GM21447 (cell line): ENCODE measurements at regions not wholly inside any gene's neighbourhood (a gene's known extent, or its start where the extent isn't known, plus 50 kb on each side); places are given as distances from the start of the nearest gene placed in this dataset.
A peak's percentile ranks its signal among the peaks of the same experiment; 100 is the strongest.

Source experiments
- ATAC-seq: cut with Tn5 transposase; IDR thresholded peaks from one replicate; pipeline ENCODE4 v1.9.1; 2021; ENCODE audit not compliant: unreplicated experiment

- no peak for ATAC-seq
Observed at GRCh38 chr9:88077071-88077617, 61.1 kb downstream of the SPATA31C2 start.

- ATAC-seq, result peak; percentile 69
Observed at GRCh38 chr9:88076286-88077070, 61.8 kb downstream of the SPATA31C2 start.

- ATAC-seq, result no peak
Observed at GRCh38 chr9:88075966-88076285, 62.3 kb downstream of the SPATA31C2 start.

- no peak for ATAC-seq
Observed at GRCh38 chr9:88075506-88075905, 62.8 kb downstream of the SPATA31C2 start.

GRCh38 chr9:88074931-88075330, 63.3 kb downstream of the SPATA31C2 start:
- ATAC-seq, result no peak

- no peak for ATAC-seq
Observed at GRCh38 chr9:88072831-88073375, 65.4 kb downstream of the SPATA31C2 start.

- no peak for ATAC-seq
Observed at GRCh38 chr9:88071331-88071730, 66.9 kb downstream of the SPATA31C2 start.

GRCh38 chr9:88065619-88066018, 72.7 kb downstream of the SPATA31C2 start:
- ATAC-seq, result no peak

- ATAC-seq, result no peak
Observed at GRCh38 chr9:88064554-88064953, 73.7 kb downstream of the SPATA31C2 start.

GRCh38 chr9:88060746-88061145, 77.5 kb downstream of the SPATA31C2 start:
- ATAC-seq, result no peak

GRCh38 chr9:88059469-88059868, 78.8 kb downstream of the SPATA31C2 start:
- no peak for ATAC-seq

GRCh38 chr9:88056876-88057275, 81.4 kb downstream of the SPATA31C2 start:
- ATAC-seq, result no peak

- no peak for ATAC-seq
Observed at GRCh38 chr9:88053856-88054501, 79.6 kb upstream of the CDK20 start.

- ATAC-seq, result no peak
Observed at GRCh38 chr9:88052321-88052965, 78.1 kb upstream of the CDK20 start.

- no peak for ATAC-seq
Observed at GRCh38 chr9:88051138-88051537, 76.8 kb upstream of the CDK20 start.

GRCh38 chr9:88049677-88050307, 75.5 kb upstream of the CDK20 start:
- no peak for ATAC-seq

- ATAC-seq, result no peak
Observed at GRCh38 chr9:88046542-88046941, 72.2 kb upstream of the CDK20 start.

GRCh38 chr9:88045686-88046085, 71.4 kb upstream of the CDK20 start:
- no peak for ATAC-seq

- ATAC-seq, result no peak
Observed at GRCh38 chr9:88044200-88044599, 69.9 kb upstream of the CDK20 start.

- no peak for ATAC-seq
Observed at GRCh38 chr9:88043647-88044046, 69.3 kb upstream of the CDK20 start.

GRCh38 chr9:88041447-88041846, 67.1 kb upstream of the CDK20 start:
- ATAC-seq, result no peak
